GM18909 (cell line): ENCODE measurements at regions not wholly inside any gene's neighbourhood (a gene's known extent, or its start where the extent isn't known, plus 50 kb on each side); places are given as distances from the start of the nearest gene placed in this dataset.

Experiments
- ATAC-seq: cut with Tn5 transposase; IDR thresholded peaks from one replicate; pipeline ENCODE4 v1.9.1; 2021; ENCODE audit warnings: mild to moderate bottlenecking; ENCODE audit not compliant: unreplicated experiment, poor library complexity

DNA sequence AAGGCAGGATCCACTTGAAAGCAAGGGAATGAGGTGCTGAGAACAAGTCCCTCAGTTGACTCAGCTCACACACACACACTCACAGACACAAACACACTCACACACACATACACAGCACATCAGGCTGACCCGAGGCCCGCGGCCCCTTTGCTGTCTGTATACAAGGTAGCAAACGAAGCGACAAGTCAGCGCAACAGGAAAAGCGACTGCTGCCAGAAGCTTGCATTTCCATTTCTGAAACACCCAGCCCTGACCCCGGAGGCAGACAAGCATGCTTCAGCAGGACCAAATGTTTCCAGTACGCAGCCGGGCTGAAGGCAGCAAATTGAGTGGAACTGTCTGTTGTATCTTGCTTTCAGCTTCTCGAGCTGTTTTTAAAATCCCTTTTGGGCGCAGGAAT, 501.6 kb downstream of the NPHP4 start:
- no peak for ATAC-seq

DNA sequence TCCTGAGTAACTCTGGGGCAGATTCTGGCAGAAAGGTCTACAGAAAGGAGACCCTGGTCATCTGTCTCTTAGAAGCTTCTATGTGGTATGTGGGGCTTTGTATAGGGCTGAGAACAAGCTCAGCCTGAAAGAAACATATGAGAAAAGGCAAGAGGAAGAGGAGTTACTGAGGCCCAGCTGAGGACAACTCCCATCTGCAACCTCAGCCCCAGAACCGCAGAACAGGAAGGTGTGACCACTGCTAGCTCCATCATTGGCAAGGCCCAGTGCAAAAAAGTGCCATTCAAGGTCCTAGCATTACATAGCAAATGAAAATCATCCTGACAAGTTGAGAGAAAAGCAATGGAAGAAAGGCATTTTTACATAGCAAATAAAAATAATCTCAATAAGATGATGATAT, 503.8 kb downstream of the NPHP4 start:
- ATAC-seq, result no peak

GRCh38 chr1:5485968-5486696, 506.1 kb downstream of the NPHP4 start:
- ATAC-seq, result no peak

DNA sequence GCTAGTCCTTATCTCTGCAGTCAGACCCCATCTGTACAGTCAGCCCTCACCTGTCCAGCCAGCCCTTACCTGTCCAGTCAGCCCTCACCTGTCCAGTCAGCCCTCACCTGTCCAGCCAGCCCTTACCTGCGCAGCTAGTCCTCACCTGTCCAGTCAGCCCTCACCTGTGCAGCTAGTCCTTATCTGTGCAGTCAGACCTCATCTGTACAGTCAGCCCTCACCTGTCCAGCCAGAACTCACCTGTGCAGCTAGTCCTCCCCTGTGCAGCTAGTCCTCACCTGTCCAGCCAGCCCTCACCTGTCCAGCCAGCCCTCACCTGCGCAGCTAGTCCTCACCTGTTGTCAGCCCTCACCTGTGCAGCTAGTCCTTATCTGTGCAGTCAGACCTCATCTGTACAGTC, 506.8 kb downstream of the NPHP4 start:
- no peak for ATAC-seq

DNA sequence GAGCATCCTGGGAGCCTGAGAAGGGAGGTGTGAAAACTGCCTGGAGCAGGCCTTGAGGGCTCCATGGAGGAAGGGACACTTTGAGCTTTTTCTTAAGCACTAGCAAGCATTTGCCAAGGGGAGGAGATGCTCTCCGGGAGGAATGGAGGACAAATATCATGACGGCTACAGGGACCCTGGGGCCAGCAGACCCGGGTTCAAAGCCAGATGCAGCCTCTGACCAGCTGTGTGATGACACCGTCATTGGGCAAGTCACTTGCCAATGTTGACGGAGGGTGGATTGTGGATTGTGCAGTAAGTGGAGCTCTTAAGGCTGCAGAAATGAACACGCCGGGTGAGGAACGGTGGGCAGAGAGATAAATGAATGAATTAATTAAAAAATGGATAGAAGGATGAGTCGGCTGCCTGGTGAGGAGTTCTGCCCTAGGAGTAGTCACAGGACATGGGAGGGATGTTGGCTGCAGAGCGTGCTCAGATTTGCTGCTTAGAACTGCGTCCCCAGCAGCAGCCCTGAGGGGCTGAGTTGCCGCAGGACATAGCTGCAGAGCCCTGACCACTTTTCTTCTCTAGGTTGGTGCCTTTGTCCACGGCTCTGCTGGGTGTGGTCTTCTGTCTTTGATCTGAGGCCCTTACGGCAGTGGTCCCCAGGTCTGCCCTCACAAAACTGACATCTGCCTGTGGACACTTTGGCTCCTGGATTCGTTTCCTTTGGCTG, 507.6 kb downstream of the NPHP4 start:
- ATAC-seq, result no peak

GRCh38 chr1:5481889-5482288, 510.3 kb downstream of the NPHP4 start:
- ATAC-seq, result no peak

GRCh38 chr1:5480906-5481305, 511.3 kb downstream of the NPHP4 start:
- no peak for ATAC-seq

GRCh38 chr1:5479876-5480646, 512.2 kb downstream of the NPHP4 start:
- ATAC-seq, result no peak

- ATAC-seq, result no peak
Observed at GRCh38 chr1:5478961-5479360, 513.3 kb downstream of the NPHP4 start.

DNA sequence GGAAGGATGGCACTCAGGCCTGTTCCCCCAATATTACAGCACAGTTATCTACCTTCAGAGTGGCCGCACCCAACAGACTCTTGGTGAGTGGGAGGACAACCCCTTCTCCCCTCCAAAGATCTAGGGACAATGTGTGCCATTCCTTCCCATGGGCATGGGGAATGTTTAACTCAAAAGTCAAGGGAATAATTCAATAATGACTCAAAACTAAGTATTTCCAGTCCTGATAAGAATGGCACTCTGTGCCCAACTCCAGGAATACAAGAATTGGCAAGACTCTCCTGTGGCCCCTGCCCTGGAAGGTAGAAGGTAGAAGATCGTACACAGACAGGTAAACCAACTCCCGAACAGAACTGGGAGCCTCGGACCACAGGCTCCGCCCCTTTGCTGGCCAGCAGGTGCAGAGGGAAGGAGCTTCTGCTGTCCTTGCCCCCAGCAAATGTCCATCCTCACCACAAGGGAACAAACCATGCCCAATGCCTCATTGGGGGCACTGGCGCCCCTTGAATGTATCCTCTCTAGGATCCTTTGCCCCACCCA, 514.0 kb downstream of the NPHP4 start:
- no peak for ATAC-seq

GRCh38 chr1:5477716-5478115, 514.5 kb downstream of the NPHP4 start:
- ATAC-seq, result no peak

DNA sequence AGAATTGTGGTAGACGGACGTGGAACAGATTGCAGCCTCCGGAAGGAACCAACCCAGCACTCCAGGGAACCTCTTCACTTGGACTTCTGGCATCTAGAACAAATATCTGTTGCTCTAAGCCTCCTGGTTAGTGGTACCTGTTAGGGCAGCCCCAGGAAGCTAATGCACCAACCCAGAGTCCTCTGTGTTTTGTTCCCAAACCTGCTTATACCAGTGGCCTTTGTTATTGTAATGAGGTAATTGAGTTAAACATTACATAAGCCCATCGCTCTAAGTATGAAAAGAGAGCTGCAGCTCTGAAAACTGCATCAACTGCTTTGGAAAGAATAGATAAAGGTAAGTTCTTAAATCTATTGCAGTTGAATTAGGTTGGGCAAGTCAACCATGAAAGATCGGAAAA, 516.7 kb downstream of the NPHP4 start:
- no peak for ATAC-seq

DNA sequence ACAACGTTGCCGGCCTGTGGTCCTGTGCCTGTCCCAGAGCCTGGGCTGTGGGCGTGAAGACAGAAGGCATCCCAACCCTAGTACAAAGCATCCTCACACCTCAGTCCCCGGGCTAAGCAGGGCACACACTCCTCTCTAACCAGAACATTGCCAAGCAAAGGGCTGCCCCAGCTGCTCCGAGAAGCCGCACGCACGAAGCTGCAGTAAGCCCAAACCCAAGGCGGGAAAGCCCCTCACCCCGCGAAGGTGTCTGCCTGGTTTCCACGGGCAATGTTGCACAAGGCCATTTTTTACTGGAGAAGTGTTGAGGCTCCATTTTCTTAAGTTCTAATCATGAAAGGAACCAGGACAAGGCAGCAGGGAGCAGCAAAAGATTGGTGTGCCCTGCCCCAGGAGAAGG, 519.0 kb downstream of the NPHP4 start:
- no peak for ATAC-seq

- ATAC-seq, result no peak
Observed at GRCh38 chr1:5466487-5466886, 525.7 kb downstream of the NPHP4 start.

GRCh38 chr1:5465281-5465711, 526.9 kb downstream of the NPHP4 start:
- ATAC-seq, result no peak

GRCh38 chr1:5464366-5464765, 527.9 kb downstream of the NPHP4 start:
- ATAC-seq, result no peak

- ATAC-seq, result no peak
Observed at GRCh38 chr1:5460974-5461373, 531.3 kb downstream of the NPHP4 start.

GRCh38 chr1:5459839-5460610, 532.2 kb downstream of the NPHP4 start:
- no peak for ATAC-seq

- no peak for ATAC-seq
Observed at GRCh38 chr1:5458248-5458647, 534.0 kb downstream of the NPHP4 start.

DNA sequence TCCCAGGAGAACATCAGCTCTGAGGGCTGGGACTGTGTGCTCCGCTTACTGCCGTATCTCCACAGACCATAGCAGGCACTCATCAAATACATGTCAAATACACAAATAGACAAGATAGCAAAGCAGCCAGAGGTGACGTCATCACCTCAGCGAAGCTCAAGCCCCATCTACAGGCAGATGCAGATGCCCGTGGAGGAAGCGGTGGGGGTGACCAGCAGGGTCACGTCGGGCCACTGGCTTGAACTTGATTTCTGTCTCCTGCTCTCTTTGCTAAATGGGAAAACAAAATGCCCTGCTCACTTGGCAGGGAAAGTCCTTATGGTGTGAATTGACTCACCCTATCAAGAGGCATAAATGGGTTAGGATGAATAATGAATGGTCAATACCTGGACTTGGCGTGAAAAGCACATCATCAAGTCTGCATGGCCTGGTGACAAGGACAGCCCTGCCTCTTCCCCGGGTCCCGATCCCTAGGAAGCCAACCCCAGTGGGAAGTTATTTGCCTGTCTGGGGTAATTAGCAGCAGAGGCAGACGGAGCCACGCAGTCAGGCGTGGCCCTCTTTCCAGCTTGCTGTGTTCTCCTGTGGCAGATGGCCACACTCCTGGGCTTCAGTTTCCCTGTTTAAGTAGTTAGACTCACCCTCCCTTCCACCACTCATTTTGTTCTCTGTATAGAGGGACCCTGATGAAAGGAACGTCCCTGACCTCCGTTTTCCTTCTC, 536.0 kb downstream of the NPHP4 start:
- ATAC-seq, result no peak
